Activated T-cell treated with anti-CD3 and anti-CD28 coated beads, Interleukin-2, amount 50 U/mL, for 72 hours (primary cell): ENCODE measurements at regions not wholly inside any gene's neighbourhood (a gene's known extent, or its start where the extent isn't known, plus 50 kb on each side); places are given as distances from the start of the nearest gene placed in this dataset.

Experiments used
- ATAC-seq, 2 donors: fragments of 150-1000 bp; cut with Tn5 transposase; replicated peaks in 1 of 2; 2 replicates each; pipeline ENCODE4 v1.10.0; 2021; ENCODE audit warnings: moderate library complexity in 2 of 2, mild to moderate bottlenecking in 1 of 2
- DNase-seq, 2 donors: peaks; one replicate each; pipeline ENCODE4 v3.0.0; 2021 to 2022; ENCODE audit warnings: mixed read lengths in 1 of 2
- H3K27ac Mint-ChIP-seq: one replicate; pipeline ENCODE4 v1.8.0; 2022; ENCODE audit warnings: mild to moderate bottlenecking, moderate library complexity, mixed read lengths
- H3K27me3 Mint-ChIP-seq: one replicate; pipeline ENCODE4 v1.8.0; 2022; ENCODE audit warnings: low read depth, mixed read lengths
- H3K36me3 Mint-ChIP-seq, 2 donors: one replicate each; pipeline ENCODE4 v1.8.0; 2022; ENCODE audit warnings: mixed read lengths in 2 of 2, mild to moderate bottlenecking in 1 of 2; ENCODE audit not compliant: insufficient read depth in 2 of 2
- H3K4me1 Mint-ChIP-seq: one replicate; pipeline ENCODE4 v1.8.0; 2022; ENCODE audit warnings: low read depth, mixed read lengths
- H3K4me3 Mint-ChIP-seq, 2 donors: one replicate each; pipeline ENCODE4 v1.8.0; 2022; ENCODE audit warnings: mild to moderate bottlenecking in 2 of 2, mixed read lengths in 2 of 2, moderate library complexity in 2 of 2
- H3K9me3 Mint-ChIP-seq, 2 donors: one replicate each; pipeline ENCODE4 v1.8.0; 2022; ENCODE audit warnings: mixed read lengths in 2 of 2

DNA sequence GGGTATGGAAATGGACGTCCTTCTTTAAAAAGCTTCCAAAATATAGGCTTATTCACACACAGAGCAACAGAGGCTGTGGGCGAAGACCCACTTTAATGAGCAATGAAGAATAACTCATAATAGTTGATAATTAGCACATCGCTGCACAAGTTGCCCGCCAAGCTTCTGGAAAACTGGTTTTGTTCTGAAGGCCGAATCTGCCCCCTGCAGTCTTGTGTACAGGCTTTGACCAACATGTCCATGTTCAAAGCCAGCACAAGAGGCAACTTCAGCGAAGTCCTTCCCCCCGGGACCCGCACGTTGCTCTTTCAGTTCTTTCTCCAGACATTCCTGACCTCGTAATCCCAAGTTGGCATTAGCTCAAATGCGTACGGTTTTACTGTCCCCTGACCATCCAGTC, 73.3 kb downstream of the IRX5 start:
- H3K9me3 Mint-ChIP-seq: no peaks in the 10 kb centered on the region
- no peak overlapping the region for H3K4me3 Mint-ChIP-seq
- ATAC-seq: no peak
- no peaks in the 10 kb centered on the region for H3K4me1 Mint-ChIP-seq
- no peak overlapping the region for H3K27ac Mint-ChIP-seq
- no peak for DNase-seq
- H3K36me3 Mint-ChIP-seq: no peaks in the 10 kb centered on the region
- H3K27me3 Mint-ChIP-seq: no peaks in the 10 kb centered on the region

DNA sequence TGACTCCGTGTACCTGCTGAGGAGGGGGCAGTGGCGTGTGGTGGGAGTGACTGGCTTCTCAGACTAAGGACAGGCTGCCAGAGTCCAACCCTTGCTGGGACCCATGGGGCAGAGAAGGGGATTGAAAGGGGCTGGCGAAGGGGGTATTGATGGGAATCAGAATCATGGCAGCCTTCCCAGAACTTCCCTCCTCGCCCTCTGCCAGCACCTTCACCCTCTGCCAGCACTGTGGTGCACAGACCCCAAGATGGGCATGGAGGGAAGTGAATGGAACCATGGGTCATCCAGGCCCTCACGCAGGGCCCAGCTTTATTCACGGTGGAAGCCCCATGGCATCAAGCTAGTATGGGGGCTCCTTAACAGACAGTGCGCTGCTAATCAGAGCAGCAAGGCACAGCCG, 76.8 kb downstream of the IRX5 start:
- Mint-ChIP-seq H3K4me3 (no peak overlapping the region), H3K27ac (no peak overlapping the region), H3K27me3 (no peaks in the 10 kb centered on the region), H3K36me3 (no peaks in the 10 kb centered on the region), H3K9me3 (no peaks in the 10 kb centered on the region), H3K4me1 (no peaks in the 10 kb centered on the region)
- no peak for DNase-seq
- no peak for ATAC-seq

DNA sequence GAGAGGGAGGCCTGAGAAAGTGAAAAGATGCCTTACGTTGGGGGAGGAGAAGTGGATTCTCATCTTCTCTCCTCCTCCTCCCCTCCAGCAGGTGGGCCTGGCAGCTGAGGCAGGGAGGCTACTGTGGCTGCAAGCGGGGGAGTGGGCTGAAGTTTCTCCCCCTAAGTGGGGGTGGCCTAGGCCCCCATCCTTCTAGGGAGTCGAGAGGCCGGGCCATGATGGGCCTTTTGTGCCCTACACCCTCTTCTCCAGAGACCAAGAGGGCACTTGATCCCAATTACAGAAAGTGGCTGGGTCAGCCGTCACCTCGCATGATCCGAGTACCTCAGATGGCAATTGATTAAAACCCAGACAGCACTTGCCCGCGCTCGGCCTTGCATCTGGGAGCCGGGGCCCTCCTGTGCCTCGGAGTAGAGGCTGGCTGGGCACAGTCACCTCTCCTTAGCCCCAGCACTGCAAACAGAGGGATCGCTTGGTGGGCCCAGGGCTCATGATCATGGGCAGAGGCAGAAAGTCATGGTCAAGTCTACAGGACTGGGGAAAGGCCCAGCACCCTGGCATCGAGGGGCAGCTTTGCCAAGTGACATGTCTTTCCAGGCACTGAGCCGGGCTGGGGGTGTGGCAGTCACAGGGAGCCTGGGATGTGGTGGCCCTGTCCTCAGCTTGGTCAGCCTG, 78.3 kb downstream of the IRX5 start:
- Mint-ChIP-seq H3K9me3 (no peaks in the 10 kb centered on the region), H3K36me3 (no peaks in the 10 kb centered on the region), H3K27me3 (no peaks in the 10 kb centered on the region), H3K27ac (no peak overlapping the region), H3K4me1 (no peaks in the 10 kb centered on the region), H3K4me3 (no peak overlapping the region)
- DNase-seq (no peak), ATAC-seq (no peak)

DNA sequence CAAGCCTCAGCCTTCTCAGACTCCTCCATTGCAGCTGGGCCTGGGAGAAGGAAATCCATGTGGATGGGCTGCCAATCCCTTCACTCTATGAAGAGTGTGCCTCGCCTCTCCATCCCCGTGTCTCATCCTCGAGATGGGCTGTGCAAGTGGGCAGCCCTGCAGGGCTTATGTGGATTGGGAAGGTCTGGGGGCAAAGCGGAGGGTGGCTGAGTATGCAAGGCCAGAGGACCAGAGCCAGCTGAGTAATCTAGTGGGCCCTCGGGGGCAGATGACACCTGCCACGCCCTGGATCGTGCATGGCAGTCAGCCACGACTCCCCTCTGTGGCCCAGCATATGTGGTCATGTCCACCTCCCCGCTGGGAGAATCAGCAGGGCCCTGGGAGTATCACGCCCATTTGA, 78.9 kb downstream of the IRX5 start:
- no peak for ATAC-seq
- H3K27ac Mint-ChIP-seq: no peak overlapping the region
- H3K4me1 Mint-ChIP-seq: no peaks in the 10 kb centered on the region

DNA sequence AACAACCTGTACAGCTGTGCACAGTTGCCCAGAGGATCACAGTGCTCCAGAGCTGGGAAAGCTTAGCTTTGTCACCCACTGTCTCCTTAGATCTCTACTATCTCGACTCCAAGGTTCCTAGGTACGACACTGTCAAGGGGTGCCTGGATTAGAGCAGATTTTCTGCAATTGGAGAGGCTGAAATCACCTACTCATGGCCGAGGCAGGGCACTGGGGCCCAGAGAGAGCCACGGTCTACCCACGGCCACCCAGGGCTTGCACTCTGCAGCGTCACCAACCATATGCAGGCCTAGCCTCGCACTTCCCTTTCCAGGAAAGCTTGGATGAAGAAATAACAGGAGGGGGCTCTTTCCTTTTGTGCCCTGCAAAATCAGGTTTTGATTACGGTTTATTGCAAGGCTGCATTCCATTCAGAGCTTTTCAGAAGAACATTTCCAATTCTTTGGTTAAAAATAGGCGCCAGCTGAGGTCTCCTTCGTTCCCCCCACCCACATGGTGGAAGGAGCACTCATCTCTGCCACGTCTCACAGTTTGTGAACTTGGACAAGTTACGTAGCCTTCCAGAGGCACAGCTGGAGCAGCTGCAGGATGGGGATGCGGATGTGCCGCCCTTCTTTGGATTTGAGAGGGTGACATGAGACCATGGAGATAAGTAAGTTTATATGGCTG, 80.0 kb downstream of the IRX5 start:
- H3K4me3 Mint-ChIP-seq: no peak overlapping the region
- DNase-seq (no peak), ATAC-seq (no peak)
- H3K4me1 Mint-ChIP-seq: no peaks in the 10 kb centered on the region
- H3K27me3 Mint-ChIP-seq: no peaks in the 10 kb centered on the region
- no peak overlapping the region for H3K27ac Mint-ChIP-seq
- H3K36me3 Mint-ChIP-seq: no peaks in the 10 kb centered on the region
- no peaks in the 10 kb centered on the region for H3K9me3 Mint-ChIP-seq

More for the DNA sequence above, 78.9 kb downstream of the IRX5 start:
- Mint-ChIP-seq H3K4me3 (no peak overlapping the region), H3K9me3 (no peaks in the 10 kb centered on the region), H3K27me3 (no peaks in the 10 kb centered on the region), H3K36me3 (no peaks in the 10 kb centered on the region)
- no peak for DNase-seq

DNA sequence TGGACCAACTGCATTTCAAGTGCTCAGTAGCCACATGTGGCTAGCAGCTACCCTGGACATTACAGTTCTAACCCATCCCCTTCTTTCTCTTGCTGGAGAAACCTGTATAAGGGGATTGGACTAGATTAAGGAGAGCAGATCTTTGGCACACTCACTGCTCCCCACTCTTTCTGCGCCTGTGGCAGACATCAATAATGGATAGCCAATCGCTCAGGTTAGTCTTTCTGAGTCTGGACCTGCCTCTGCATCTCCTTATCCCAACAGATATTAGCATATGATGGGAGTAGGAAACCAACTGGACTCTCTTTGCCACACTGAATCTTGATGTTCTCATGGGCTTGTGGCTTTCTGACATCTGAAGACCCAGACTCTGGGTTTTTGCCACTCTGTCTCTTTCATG, 81.7 kb downstream of the IRX5 start:
- ATAC-seq: no peak
- Mint-ChIP-seq H3K36me3 (no peaks in the 10 kb centered on the region), H3K9me3 (no peaks in the 10 kb centered on the region), H3K27me3 (no peaks in the 10 kb centered on the region), H3K4me3 (no peak overlapping the region), H3K4me1 (no peaks in the 10 kb centered on the region), H3K27ac (no peak overlapping the region)
- no peak for DNase-seq

DNA sequence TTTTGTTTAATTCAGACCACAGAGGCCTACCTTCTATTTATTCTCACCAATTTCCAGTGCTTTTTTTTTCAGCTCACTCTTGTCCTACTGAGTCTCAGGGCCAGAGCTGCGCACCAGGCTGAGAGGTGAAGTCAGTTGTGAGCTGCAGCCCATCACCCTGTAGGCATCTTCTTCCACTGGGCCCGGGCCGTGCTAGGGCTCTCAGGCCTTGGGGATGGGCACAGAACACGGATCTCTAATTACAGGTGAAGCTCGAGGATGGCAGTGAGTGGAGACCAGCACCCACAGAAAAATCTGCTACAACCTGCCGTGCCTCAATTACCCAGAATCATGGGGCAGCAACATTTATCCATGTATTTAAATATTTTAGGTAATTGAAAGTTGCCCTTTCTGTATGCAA, 82.1 kb downstream of the IRX5 start:
- Mint-ChIP-seq H3K27ac (no peak overlapping the region), H3K27me3 (no peaks in the 10 kb centered on the region), H3K4me3 (no peak overlapping the region), H3K9me3 (no peaks in the 10 kb centered on the region), H3K36me3 (no peaks in the 10 kb centered on the region), H3K4me1 (no peaks in the 10 kb centered on the region)
- no peak for ATAC-seq
- no peak for DNase-seq

DNA sequence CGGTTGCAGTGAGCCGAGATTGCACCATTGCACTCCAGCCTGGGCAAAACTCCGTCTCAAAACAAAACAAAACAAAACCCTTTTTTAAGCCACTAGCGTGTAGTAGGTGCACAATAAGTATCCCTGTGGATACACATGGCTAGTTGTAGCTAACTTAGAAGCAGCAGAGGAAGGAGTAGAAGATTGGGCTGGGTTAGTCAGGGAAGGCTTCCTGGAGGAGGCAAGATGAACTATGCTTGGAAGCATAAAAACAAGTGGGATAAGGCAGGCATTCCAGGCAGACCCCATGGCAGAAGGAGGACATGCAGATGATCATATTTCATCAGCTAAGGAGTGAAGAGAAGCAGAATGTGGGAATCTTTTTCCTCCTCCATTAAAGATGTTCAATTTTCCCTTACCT, 83.4 kb downstream of the IRX5 start:
- H3K9me3 Mint-ChIP-seq: no peaks in the 10 kb centered on the region
- H3K4me1 Mint-ChIP-seq: no peaks in the 10 kb centered on the region
- ATAC-seq (no peak), DNase-seq (no peak)
- no peaks in the 10 kb centered on the region for H3K27me3 Mint-ChIP-seq
- no peak overlapping the region for H3K4me3 Mint-ChIP-seq
- no peak overlapping the region for H3K27ac Mint-ChIP-seq
- H3K36me3 Mint-ChIP-seq: no peaks in the 10 kb centered on the region

DNA sequence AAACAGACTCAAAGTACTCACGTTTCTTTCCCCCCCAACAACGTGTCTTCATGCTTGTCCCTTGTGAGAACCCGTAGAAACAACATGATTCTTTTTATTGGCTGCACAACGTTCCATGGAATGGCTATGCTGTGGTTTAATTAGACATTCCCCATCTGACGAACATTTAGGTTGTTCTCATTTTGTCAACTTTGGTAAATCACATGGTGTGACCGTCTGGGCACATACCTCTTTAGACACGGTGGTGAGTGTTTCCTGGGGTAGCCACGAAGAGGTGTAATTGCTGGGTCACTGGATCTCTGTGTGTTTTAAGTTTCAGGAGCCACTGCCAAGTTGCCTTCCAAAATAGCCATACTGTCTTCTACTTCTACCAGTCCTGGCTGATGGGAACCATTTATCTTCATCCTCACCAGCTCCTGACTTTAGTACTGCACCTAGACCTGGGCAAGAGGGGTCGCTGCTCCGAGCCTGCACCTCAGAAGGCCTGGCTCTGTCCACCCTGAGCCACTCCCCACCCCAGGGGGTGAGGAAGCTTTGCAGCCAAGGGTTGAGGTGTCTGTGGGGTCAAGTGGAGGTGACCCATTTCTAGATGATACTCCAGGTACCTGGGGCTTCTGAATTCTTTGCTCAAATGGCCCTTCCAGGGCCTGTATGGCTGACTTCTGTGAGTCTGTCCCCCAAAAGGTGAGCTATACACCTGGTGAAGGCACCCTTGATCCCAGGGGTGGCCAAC, 84.7 kb downstream of the IRX5 start:
- Mint-ChIP-seq H3K4me1 (no peaks in the 10 kb centered on the region), H3K9me3 (peaks cover 7 to 8% of the 10 kb centered on the region in 2 donors), H3K27me3 (peaks cover 11% of the 10 kb centered on the region), H3K4me3 (no peak overlapping the region), H3K27ac (no peak overlapping the region), H3K36me3 (peaks cover 2 to 3% of the 10 kb centered on the region in 2 donors)
- DNase-seq: no peak
- ATAC-seq: no peak

DNA sequence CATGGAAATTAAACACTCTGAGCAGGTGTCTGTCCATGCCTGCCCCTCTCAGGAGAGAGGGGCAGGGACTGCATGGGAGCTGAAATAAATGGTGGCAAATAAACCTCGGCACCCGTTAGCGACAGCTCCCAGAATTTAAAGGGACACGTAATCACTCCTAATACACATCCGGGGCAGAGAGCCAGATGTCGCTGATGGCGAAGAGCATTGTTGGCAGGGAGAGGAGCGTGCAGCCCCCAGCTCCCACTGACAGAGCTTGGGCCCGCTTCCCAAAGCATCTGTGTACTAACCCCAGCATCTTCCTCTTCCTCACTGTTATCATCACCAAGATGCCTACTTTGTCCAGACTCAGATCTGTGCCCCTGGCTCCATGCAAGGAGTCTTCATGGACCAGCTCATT, 85.8 kb downstream of the IRX5 start:
- DNase-seq (no peak), ATAC-seq (no peak)
- no peak overlapping the region for H3K27ac Mint-ChIP-seq
- peaks cover 2 to 3% of the 10 kb centered on the region in 2 donors for H3K36me3 Mint-ChIP-seq
- peaks cover 8% of the 10 kb centered on the region in 2 donors for H3K9me3 Mint-ChIP-seq
- no peaks in the 10 kb centered on the region for H3K4me1 Mint-ChIP-seq
- H3K27me3 Mint-ChIP-seq: peaks cover 11% of the 10 kb centered on the region
- H3K4me3 Mint-ChIP-seq: no peak overlapping the region

DNA sequence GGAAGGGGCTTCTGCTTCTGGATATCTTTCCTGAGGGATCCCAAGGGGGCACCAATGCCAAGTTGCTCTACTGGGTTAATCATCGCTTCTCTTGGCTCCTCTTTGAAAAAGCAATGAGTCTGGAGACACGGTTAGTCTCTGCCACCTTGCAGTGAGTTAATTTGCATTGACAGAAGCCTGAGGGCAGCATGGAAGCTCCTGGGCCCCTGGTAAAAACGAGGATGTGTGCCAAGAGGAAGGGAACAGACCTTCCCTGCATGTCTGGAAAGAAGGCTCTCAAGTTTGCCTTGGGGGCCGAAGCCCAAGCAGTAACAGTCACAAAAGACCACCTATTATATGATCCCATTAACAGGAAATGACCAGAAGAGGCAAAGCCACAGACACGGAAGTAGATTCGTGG, 86.7 kb downstream of the IRX5 start:
- no peak overlapping the region for H3K27ac Mint-ChIP-seq
- H3K4me1 Mint-ChIP-seq: no peaks in the 10 kb centered on the region
- no peak for DNase-seq
- ATAC-seq: no peak
- peaks cover 2 to 3% of the 10 kb centered on the region in 2 donors for H3K36me3 Mint-ChIP-seq
- peaks cover 16% of the 10 kb centered on the region for H3K27me3 Mint-ChIP-seq
- H3K4me3 Mint-ChIP-seq: no peak overlapping the region
- H3K9me3 Mint-ChIP-seq: peaks cover 8% of the 10 kb centered on the region in 2 donors

DNA sequence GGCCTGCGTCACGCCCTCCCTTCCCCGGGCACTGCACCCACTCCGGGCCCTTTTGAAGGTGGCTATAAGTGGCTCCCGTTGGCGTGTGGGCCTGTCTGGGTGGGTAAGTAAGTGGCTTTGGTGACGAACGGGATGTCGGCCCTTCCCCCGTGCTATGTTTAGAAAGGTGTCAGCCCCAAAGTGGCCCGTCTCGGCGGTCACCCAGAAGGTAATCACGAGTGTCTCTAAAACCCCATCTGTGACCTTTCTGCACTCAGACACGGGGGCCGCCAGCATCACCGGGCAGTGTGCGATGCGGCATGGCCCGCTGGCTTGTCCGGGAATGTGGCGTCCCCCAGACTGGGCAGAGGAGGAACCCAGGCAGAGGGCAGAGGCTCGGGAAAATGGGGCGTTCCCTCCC, 88.2 kb downstream of the IRX5 start:
- H3K9me3 Mint-ChIP-seq: peaks cover 8% of the 10 kb centered on the region in 2 donors
- no peak overlapping the region for H3K27ac Mint-ChIP-seq
- no peaks in the 10 kb centered on the region for H3K4me1 Mint-ChIP-seq
- no peak overlapping the region for H3K4me3 Mint-ChIP-seq
- peaks cover 2 to 3% of the 10 kb centered on the region in 2 donors for H3K36me3 Mint-ChIP-seq
- ATAC-seq: no peak
- DNase-seq: no peak
- peaks cover 20% of the 10 kb centered on the region for H3K27me3 Mint-ChIP-seq

DNA sequence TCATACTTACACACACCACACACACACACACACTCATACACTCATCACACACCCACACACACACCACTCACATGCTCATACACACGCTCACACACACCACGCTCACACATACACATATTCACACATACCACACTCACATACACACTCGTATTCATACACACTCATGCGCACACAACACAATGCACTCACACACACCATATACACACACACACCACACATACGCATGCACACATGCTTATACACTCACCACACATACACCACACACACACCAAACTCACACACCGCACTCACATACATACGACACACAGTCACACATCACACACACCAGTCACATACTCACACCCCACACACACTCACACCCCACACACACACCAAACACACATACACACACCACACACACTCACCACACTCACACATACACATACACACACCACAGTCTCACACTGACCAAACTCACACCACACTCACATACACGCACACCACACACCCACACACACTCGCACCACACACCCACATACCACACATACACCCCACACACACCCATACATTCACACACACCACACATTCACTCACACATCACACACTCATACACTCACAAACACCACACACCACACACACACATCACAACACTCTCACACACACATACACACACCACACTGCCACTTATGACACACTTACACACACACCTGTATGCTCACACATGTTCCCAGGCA, 88.9 kb downstream of the IRX5 start:
- no peak for ATAC-seq
- no peak for DNase-seq
- peaks cover 2 to 3% of the 10 kb centered on the region in 2 donors for H3K36me3 Mint-ChIP-seq
- no peaks in the 10 kb centered on the region for H3K4me1 Mint-ChIP-seq
- H3K27ac Mint-ChIP-seq: no peak overlapping the region
- H3K27me3 Mint-ChIP-seq: peaks cover 22% of the 10 kb centered on the region
- peaks cover 8% of the 10 kb centered on the region in 2 donors for H3K9me3 Mint-ChIP-seq
- no peak overlapping the region for H3K4me3 Mint-ChIP-seq
